CD4-positive, alpha-beta T cell treated with Interleukin-4 for 1 hour (primary cell): ENCODE measurements at regions not wholly inside any gene's neighbourhood (a gene's known extent, or its start where the extent isn't known, plus 50 kb on each side); places are given as distances from the start of the nearest gene placed in this dataset.

Experiments used
- DNase-seq, 2 donors: peaks; one replicate each; pipeline ENCODE4 v3.0.0-alpha.2; 2020 to 2022

DNA sequence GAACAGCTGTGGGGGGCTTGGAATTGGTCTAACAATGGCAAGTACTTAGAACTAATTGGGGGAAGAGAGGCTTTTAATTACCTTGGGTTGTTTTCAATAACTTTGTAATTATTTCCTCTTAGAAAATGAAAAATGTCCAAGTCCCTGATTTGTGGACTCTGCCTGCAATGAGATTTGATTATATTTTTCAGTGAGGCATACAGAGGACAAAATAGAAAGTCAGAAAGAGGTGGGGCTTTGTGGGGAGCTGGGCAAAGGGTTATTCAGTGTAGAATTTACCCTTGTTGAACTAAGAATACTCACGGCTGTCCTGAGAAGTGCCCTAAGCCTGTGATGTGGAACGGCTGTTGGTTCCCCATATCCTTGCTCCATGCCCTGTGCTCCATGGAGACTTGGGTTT lies 153.0 kb downstream of the ICE1 start:
- no peak for DNase-seq

DNA sequence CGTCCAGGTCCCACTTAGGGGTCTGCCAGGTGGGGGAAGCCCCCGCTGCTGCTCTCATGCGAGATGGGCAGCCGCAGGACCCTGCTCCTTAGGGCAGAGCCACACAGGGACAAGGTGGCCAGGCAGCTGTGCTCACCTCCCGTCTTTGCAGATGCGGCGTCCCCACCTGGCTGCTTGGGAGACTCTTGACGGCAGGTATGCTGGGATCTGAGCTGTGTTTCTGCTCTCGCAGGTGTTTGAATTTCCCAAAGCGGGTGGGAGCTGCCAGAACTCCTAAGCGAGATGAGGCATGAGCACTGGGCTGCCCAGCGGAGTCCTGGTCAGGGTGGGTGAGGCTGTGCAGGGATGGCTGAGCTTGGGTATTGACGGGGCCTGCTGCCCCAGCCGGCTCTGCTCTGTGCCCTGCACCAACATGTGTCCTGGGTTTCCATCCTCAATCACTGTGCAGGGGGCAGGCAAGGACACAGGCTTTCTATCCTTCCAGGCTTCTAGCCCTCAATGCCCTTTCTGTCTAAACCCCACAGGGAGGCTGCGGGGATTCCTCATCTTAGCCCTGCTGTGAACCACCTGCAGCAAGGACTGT lies 151.4 kb downstream of the ICE1 start:
- DNase-seq, result no peak

DNA sequence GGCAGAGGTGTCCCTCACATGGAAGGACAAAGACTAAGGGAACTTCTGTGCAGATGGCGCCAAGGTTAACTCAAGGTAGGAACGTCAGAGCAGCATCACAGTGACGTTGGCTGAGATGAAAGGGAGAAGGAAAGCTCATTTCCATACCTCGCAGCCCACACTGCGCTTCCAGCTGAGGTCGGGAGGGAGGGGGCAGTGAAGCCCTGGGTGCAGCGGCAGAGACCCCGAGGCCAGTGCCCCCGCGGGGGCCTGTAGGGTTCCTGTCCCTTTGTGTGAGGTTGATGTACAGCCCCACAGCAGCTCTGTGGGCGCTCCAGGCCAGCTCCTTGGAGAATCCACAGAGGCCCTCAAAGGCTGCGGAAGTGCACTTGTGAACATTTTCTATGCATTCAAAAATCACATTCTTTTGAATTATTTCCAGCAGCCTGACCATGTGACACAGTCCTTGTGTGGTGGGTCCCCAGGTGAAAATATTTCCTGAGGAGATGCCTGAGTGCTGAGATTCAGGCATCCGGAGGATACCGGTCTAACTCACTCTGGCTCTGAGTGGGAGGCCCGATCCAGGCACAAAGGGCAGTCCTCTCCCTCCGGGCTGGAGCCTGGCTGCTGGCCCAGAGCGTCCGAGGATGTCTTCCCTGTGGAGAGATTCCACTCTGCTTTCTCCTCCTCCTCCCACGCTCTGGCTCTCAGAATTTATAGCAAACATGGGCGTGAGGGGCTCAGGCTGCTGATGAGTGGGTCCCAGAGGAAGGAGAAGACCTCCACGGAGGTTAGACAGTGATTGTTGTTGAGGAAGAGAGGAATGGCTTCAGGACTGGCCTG lies 150.7 kb downstream of the ICE1 start:
- no peak for DNase-seq

DNA sequence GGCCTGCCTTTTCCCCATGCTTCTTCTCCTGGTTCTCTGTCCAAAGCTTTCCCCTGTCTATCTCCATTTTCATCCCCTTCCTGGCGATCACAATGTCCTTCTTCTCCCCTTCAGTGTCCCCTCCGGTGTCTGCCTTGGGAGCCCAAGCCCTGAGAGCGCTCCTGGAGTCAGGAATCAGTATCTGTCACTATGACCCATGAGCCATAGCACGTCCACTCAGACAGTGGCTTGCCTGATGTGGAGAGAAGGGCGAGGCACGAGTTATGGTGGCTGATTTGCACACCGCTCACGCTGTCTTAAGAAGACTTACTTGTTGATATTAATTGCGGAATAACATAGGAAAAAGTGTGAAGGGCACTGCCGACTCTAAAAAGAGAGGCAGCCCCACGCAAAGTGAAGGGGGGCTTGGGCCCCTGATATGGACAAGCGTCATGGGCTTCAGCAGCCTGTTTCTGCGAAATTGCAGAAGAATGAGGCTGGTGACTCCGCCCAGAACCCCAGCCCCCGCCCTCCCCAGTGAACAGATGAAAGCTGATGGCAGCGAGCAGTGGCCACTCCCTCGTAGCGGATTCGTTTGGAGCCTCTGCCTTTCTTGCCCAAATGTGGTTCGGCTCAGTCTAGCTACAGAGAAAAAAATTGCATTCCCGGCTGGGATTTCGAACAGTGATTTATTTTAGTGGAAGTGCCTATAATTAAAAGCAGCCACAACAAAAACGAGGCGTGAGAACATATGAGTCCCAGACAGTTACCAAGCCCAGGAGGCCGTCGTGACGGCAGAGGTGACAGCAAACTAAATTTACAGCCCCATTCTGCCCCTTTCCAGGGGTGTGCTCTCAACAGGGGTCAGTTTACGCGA lies 149.8 kb downstream of the ICE1 start:
- no peak for DNase-seq

DNA sequence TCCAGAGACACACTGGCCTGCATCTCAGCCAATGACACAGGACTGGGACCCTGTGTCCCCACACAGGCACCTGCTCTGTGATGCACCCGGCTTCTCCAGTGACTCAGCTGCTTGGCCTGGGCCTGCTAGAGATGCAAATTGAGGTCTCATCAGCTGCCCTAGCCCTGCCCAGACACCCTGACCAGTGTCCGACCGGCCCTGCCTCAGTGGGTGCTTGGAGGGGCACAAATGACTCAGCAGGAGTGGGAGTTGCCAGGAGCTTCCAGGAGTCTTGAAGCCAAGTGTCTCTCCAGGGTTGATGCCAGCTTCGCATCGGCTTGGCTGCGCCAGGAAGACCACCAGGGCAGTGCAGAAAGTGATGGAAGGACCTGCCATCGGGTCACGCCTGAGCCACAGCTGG lies 148.2 kb downstream of the ICE1 start:
- DNase-seq, result no peak

DNA sequence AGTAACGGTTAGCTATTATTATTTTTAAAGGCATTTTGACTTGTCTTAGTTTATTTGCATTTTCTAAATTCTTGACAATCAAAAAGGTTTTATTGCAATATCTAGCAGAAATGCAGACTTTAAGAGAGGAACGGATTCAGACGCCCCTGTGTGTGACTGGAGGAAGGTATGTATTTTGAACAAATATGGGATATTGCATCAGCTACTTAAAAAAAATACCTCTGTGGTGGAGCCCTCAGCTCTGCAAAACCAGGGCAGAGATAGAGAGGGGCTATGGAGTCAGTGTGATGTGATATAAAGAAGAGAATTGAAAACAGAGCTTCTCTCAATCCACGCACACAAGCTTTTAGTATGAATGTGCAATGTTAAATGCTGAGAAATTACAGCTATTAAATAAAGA lies 142.4 kb downstream of the ICE1 start:
- no peak for DNase-seq

DNA sequence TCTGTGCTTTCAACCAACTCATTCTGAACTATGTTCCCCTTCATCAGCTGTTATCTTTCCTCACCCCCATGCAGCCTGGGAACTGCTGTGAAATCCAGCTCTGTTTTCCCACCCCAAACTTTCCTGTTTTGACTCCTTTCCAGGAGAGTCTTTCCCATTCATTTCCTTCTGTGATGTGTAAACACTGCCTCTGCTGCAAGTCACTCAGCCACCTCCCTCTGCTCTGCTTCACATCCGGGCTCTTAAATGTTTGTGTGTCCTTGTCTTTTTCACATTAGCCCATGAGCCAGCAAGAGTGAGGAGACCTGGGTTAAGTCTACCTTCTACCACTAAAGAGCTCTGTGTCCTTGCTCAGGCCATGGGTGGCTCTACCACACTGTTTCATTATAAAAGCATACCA lies 137.5 kb downstream of the ICE1 start:
- no peak for DNase-seq

DNA sequence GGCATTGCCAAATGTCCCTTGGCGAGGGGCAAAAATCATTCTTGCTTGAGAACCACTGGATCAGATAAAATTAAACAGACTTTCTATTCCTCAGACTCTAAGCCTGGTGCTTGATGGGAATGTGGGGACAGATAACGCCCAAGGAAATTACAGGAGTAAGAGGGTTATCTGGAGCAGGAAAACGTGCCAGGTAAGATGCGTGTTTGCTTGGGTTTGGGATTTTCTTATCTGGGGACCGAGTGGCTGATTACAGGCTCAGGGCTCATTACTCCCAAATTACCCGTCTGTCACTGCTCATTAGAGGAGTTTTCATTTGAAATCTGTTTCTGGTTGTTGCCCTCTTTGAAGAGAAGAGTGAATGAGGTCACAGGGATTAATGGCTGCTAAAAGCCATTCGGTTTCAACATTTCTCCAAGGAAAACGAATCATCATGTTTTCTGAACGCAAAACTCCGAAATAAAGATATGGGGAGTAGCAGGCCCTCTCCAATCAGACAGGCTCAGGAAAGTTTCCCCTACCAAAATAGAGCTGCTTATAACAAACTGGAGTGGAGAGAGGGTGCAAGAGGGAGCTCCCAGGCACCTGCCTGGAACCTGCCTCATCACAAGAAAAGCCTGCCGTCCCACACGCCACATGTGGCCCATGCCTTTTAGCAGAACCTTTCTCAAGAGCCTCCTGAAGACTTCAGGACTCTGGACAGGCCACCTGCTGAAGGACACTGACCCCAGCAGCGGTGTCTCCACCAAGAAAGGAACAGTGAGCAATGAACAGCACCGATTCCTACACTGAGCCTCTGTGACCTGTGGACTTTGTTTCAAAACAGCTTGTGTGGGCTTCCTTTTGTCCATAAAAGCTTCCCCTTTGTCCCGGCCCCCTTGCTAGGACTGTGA lies 136.4 kb downstream of the ICE1 start:
- DNase-seq, result no peak

DNA sequence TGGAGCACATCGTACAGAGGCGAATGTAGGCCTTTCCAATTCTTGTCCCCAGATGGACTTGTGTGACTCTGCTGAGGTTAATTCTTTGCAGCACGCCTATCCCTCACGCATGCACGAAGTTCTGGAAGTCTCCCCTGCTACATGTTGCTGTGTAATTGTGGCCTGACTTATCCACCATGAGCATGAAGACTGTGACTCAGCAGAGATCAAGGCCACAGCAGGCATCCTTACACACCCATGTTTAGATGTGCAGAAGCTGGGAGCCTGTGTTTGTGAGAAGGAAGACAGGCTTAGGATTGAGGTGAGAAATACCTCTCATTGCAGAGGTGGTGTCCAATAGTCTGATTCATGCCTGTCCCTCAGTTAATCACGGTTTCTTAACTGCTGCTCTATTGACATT lies 135.6 kb downstream of the ICE1 start:
- no peak for DNase-seq

DNA sequence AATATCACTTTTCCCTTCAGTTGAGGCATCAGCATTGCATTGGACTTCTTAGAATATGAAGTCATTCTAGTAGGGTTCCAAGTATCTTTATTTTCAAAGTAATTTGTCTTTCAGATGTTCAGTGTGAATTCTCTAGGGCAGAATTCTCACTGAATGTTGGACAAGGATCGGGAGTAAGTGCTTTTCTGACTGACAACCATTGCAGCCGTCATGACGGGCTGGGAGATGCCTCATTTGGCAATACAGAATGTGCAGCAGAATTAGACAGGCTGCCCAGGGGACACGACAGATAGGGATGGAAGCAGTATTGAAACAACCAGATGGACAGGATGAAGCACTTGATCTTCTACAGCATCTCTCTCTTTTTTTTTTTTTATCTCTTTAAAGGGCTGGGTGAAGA lies 129.0 kb downstream of the ICE1 start:
- no peak for DNase-seq

DNA sequence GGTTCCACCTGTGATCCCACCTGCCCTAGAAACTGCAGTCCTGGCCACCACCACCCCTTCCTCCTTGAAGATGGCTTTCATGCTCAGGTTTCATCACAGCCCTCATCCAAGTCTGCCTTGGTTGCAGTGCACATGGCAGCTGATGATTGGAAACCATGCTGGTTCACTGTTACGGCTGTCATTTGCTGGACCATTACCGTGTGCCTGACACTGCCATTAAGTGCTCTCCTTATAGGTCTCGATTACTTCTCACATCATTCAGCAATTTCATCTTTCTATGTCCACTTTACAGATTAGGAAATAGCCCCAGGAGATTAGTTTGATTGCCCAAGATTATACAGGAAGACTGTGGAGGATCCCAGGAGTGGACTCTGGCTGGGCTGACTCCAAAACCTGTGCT lies 123.9 kb downstream of the ICE1 start:
- no peak for DNase-seq

DNA sequence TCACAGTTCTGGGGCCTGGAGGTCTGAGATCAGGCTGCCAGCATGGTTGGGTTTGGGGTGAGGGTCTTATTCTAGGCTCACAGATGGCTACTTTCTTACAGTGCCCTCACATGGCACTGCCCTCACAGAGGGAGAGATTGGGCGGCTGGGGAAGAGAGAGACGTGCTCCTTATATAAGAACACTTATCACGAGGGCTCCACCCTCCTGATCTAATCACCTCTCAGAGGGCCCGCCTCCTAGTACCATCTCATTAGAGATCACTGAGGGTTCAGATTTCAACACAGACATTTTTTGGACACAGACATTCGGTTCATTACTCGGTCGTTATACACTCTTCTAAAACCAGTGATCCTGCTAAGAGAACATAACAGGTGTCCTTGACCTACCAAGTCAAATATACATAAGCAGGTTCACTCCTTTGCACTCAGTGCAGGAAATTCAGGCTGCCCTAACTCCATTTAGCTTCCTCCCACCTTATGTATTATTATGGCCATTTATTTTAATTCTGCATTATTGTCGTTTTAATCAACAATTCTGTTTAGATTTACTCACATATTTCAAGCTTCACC lies 121.7 kb downstream of the ICE1 start:
- DNase-seq, result no peak

DNA sequence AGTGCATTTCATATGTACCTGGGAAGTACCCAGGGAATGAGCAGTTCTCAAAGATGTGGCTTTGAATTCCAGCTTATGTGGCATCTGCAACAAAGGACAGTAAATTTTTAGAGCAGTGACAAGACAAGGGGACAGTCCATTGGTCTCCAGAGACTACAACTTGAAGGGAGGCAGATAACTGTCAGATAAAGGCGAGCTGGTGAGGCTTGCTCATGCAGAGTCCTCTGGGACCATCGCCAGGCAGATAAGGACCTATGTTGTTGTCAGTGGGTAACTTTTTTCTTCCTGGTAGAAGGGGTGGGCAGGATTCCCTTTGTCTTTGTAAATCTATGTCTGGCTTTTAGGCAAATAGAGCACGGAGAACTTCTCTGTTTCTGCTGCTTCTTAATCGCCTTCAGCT lies 120.2 kb downstream of the ICE1 start:
- DNase-seq, result no peak

DNA sequence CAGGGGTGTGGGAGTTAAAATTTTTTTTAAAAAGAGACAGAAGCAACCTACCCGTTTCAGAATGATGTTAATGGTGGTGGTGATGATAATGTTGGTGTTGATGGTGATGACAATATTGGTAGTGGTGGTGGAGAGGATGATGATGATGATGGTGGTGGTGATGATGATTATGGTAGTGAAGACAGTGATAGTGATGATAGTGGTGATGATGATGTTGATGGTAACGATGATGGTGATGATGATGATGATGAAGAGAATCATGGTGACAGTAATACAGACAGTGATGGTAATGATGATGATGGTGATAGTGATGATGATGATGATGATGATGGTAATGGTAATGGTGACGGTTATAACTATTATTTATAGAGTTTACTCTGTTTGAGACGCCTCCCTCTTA lies 117.6 kb downstream of the ICE1 start:
- no peak for DNase-seq
